ENCODE measurements at regions not wholly inside any gene's neighbourhood (a gene's known extent, or its start where the extent isn't known, plus 50 kb on each side); places are given as distances from the start of the nearest gene placed in this dataset.

DNA sequence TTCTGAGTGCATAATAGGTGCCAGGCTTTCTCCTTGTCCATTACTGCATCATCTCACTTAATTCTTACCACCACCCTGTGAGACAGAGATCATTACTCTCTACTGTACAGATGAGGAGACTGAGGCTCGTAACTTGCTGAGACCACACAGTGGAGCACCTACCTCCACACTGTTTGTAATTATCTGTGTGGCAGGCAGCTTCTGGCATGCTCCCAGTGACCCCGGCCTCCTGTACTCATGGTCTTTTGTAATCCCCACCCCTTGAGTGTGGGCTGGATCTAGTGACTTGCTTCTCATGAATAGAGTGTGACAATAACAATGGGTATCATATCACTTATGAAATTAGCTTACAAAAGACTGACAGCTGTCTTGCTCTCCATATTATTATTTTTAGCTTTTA, 407.3 kb downstream of the MATN1 start:
- no peak for DNase-seq (ENCODE audit: low spot score)

GRCh38 chr1:30315185-30315960, 408.0 kb downstream of the MATN1 start:
- no peak for DNase-seq (ENCODE audit: low spot score)

- no peak for DNase-seq (ENCODE audit: low spot score)
These were observed 408.8 kb downstream of the MATN1 start for GRCh38 chr1:30314591-30314990.

GRCh38 chr1:30313584-30313983, 409.8 kb downstream of the MATN1 start:
- DNase-seq (ENCODE audit: low spot score): no peak

DNA sequence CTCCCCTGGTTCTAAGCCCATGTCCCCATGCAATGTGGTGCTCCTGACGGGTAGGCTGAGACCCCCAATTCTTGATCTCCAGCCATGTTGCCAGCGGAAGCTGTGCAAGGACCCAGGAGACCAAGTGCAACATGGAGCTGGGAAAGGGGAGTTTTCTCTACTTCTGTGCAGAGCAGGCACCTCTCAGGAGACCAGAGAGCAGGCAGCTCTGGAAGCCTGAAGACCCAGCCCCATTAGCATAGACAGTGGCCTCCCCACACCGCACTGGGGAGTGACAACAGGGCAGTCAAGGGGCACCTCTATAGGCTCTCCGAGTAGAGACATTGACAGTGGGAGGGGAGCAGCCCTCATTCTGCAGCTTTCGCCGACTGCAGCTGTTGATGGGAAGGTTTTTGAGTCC, 410.2 kb downstream of the MATN1 start:
- DNase-seq (ENCODE audit: low spot score): no peak

DNA sequence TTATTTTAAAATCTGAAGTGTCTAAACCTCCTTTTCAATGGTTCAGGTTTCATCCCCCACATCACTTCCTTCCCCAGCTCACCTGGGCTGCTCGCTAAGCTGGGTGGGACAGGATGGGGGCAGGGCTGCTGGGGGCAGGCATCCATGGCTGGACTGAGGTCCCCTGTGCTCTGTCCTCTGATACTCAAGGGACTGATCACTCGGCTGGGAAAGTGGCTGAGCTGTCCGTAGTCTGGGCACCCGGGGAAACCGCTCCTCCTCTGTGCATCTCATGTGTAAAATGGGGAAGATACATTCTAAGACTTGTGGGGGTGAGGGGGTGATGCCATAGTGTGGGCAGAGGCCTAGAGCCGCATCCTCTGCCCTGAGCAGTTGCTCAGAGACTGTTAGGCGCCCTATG, 411.2 kb downstream of the MATN1 start:
- DNase-seq (ENCODE audit: low spot score): no peak

GRCh38 chr1:30311749-30312148, 411.6 kb downstream of the MATN1 start:
- no peak for DNase-seq (ENCODE audit: low spot score)

DNA sequence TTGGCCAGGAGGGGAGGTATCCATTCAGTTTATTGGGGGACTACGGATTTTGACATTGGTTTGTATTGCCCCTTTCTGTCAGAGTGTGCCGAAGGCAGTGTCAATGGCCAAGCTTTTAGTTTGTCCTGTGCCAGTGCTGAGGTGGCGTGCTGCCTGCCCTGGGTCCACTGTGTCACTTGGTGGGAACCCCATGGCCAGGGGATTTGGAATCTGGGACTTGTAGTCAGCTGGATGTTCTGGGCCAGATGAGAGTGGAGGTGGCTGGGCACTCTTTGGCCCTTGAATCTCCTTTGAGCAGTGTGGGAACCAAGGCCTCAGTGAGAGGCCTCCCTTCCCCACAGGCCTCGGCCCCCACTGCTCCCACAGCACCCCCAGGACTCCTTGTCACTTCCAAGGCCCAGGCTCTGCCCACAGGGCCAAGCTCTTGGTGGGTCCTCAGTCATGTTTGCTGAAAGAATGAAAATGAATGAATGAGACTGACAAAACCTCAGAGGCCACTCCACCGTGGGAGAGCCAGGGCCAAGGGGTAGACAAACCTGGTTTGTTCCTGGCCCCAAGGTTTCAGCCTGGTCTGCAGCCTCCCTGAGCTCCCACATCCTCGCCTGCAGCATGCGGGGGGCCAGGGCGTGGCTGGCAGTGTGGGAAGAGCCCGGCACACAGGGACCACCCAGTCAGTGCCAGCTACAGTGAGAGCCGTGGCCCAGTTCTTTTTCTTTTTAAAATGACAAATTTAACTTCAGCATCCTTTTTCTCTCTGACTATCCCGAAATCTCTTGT, 412.2 kb downstream of the MATN1 start:
- DNase-seq (ENCODE audit: low spot score): no peak

GRCh38 chr1:30307182-30307581, 416.2 kb downstream of the MATN1 start:
- no peak for DNase-seq (ENCODE audit: low spot score)

GRCh38 chr1:30305519-30305918, 417.9 kb downstream of the MATN1 start:
- no peak for DNase-seq (ENCODE audit: low spot score)

DNA sequence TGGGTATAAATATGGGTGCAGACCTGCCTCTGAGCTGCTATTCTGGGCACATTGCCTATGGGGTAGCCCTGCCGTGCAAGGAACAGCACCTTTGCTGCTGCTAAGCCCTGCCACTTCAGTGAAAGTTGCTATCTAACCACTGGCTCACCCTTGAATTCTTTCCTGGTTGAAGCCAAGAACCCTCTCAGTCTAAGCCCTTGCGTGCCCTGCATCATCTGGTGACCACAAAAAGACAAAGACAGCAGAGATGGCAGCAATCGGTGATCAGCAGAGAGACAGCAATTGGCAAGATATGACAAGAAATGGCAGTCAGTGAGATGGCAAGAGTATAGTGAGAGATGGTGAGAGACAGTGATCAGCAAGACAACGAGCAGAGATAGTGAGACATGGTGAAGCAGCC, 418.3 kb downstream of the MATN1 start:
- DNase-seq (ENCODE audit: low spot score): no peak

GRCh38 chr1:30304080-30304479, 419.3 kb downstream of the MATN1 start:
- no peak for DNase-seq (ENCODE audit: low spot score)

- no peak for DNase-seq (ENCODE audit: low spot score)
These were observed 420.0 kb downstream of the MATN1 start for GRCh38 chr1:30303387-30303786.

GRCh38 chr1:30302858-30303257, 420.5 kb downstream of the MATN1 start:
- no peak for DNase-seq (ENCODE audit: low spot score)

DNA sequence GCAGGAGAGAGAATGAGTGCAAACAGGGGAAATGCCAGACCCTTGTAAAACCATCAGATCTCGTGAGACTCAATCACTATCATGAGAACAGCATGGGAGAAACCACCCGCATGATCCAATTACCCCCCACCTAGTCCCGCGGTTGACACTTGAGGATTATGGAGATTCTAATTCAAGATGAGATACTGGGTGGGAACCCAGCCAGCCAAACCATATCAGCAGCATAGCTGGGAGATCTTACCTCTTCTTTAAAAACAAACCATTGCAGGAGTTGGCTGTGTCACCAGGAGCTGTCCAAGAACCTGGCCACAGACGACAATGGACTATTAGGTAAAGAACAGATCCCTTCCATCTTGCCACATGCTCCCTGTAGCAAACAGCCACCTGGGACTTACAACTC, 422.7 kb downstream of the MATN1 start:
- DNase-seq (ENCODE audit: low spot score): no peak

DNA sequence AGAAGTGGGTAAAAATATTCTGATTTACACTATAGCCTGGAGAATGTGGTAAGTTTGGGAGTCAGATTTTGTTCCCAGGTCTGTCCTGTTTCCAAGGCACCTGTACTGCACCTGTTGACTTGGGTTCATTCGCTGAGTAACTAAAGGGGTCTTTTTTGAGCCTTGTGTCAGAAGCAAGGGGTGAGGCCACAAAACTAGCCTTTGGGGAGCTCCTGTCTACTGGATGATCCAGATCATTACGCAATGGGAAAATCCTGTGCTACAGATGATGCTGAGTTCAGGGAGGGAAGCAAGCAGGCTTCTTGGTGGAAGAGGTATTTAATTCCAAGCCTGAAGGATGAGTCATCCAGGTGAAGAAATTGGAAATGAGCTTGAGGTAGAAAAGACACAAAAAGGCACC, 424.0 kb downstream of the MATN1 start:
- DNase-seq (ENCODE audit: low spot score): no peak

GRCh38 chr1:30295674-30296073, 427.7 kb downstream of the MATN1 start:
- DNase-seq (ENCODE audit: low spot score): no peak

DNA sequence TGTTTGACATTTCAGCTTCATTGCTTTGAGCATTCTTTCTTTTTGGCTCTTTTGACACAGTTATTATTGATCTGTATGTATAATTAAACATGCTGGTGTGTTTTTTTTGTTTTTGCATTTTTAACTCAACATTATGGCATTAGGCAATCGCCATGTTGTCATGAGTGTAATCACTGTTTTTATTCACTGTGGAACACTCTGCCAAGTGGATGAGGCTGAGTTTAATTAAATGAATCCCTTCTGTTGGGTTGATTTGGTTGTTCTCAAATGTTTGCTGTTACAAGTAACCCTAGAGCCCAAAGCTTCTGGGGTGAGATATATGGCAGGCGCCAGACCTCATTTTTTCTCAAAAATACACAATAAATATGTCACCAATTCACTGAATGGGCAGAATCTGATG, 428.1 kb downstream of the MATN1 start:
- no peak for DNase-seq (ENCODE audit: low spot score)

DNA sequence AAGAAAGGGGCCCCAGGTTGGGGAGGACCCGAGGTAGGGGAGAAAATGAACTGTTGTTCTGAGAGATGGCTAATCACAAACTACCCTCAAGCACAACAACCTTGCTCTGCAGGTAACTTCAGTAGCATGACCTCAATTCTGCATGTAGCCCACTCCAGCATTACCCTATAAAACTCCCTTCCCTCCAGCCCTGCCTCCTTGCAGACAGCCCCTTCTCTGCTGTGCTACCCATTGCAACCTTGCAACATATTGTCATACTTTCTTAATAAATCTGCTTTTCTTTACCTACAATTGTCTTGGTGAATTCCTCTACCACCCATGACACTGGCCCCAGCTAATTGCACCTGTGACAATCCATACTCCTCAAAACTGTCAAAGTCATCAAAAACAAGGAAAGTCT, 428.9 kb downstream of the MATN1 start:
- no peak for DNase-seq (ENCODE audit: low spot score)

- DNase-seq (ENCODE audit: low spot score): no peak
These were observed 430.9 kb downstream of the MATN1 start for GRCh38 chr1:30292451-30292850.

GRCh38 chr1:30291526-30291925, 431.9 kb downstream of the MATN1 start:
- no peak for DNase-seq (ENCODE audit: low spot score)

- DNase-seq (ENCODE audit: low spot score): no peak
These were observed 432.8 kb downstream of the MATN1 start for GRCh38 chr1:30290581-30290980.

- no peak for DNase-seq (ENCODE audit: low spot score)
These were observed 435.4 kb downstream of the MATN1 start for GRCh38 chr1:30287976-30288375.
